WI38 (cell line): ENCODE measurements at regions not wholly inside any gene's neighbourhood (a gene's known extent, or its start where the extent isn't known, plus 50 kb on each side); places are given as distances from the start of the nearest gene placed in this dataset.

Experiments used
- H3K4me3 ChIP-seq: 2 replicates; pipeline ENCODE4 v1.5.1; 2011; ENCODE audit warnings: low read depth, mild to moderate bottlenecking, control low read depth, low read length
- TF ChIP-seq, protein P1 (sequence below): IDR thresholded peaks from 2 replicates; pipeline ENCODE4 v1.5.1; 2012; ENCODE audit warnings: low read depth, mild to moderate bottlenecking, control low read depth, low read length

DNA sequence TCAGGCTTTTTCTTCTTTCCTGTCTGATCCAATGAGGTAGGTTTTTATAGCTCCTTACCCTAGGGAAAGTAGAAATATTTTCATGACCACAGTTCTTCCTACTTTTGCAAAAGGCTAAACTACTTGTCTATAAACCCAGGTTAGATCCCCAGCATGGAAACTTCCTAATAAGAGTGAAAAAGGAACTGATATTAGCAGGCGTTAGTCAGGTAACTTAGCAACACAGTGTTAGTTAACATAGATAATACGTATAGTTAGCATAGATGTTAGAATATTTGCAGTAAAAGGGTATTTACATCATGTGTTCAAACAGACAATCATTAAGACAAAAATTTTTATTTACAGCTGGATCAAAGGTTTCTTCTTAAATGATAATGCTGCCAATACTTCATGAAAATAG lies 162.9 kb upstream of the DAB2 start:
- H3K4me3 ChIP-seq, result no peak overlapping the region

DNA sequence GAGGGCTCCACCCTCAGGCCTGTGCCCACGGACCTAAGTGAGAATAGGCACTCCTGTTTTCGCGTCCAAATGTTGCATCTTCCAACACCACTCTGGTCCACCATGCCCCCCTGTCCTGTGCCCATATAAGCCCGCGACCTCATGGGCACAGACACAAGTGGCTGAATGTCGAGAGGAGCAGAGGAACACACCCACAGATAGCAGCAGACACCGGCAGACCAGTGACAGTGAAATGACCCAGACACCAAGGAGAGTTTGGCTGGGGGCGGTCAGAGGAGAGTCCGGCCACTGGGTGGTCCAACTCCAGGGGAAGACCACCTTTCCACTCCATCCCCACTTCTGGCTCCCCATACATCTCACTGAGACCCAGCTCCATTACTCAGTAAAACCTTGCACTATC lies 161.4 kb upstream of the DAB2 start:
- H3K4me3 ChIP-seq, result no peak overlapping the region
- TF ChIP-seq, protein P1, sequence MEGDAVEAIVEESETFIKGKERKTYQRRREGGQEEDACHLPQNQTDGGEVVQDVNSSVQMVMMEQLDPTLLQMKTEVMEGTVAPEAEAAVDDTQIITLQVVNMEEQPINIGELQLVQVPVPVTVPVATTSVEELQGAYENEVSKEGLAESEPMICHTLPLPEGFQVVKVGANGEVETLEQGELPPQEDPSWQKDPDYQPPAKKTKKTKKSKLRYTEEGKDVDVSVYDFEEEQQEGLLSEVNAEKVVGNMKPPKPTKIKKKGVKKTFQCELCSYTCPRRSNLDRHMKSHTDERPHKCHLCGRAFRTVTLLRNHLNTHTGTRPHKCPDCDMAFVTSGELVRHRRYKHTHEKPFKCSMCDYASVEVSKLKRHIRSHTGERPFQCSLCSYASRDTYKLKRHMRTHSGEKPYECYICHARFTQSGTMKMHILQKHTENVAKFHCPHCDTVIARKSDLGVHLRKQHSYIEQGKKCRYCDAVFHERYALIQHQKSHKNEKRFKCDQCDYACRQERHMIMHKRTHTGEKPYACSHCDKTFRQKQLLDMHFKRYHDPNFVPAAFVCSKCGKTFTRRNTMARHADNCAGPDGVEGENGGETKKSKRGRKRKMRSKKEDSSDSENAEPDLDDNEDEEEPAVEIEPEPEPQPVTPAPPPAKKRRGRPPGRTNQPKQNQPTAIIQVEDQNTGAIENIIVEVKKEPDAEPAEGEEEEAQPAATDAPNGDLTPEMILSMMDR, result no peak

More for the DNA sequence above, 162.9 kb upstream of the DAB2 start:
- TF ChIP-seq, protein P1, result no peak

DNA sequence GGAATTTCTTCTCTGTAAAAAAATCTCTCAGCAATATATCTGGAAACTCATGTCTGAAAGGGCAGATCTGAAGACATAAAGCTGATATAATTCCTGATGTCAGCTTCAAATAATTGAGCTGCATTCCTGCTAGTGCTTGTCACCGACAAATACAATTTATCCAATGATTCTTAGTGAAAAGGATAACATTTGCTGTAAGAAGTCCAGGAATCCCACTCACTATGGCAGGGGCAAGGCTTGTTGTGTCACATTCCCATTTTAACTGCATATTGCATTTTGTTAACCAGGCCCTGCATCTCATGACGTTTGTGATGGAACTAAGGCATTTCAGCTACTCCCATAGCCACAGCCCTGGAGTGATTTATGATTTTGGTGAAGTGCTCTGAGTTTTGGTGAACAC lies 160.1 kb upstream of the DAB2 start:
- TF ChIP-seq, protein P1, result no peak
- H3K4me3 ChIP-seq, result no peak overlapping the region

DNA sequence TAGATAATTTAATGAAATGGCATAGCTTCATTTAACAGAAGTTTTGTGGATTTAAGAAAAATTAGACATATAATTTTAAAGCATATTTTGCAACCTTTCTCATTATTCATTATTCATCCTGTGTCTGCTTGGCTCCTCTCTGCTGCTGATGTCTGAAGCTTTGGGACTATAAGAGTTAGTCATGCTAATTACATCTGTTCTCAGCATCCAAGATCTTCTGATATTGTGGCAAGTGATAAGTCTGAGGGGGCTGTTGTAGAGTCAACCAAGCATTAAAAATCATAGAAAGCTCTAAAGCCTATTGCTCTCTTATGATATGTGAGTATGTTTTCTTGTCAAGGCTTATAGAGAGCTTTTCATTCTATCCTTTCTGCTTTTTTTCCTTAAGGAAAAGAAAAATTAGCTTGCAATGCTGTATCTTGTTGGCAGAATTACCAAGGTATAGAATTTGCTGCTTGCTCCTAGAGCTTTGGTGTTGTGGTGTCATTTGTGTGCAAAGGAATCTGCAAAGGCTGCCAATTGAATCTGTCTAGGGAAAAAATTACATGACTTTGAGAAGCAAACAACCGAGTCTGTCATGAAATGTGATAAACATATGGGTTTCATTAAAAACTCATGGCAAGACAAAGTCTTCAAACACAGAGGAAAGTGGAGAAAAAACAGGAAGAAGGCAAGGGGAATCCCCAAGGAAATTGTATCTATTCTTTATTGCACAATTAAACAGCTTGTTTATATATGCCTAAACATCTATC lies 156.1 kb upstream of the DAB2 start:
- TF ChIP-seq, protein P1, result no peak
- H3K4me3 ChIP-seq, result no peak overlapping the region

DNA sequence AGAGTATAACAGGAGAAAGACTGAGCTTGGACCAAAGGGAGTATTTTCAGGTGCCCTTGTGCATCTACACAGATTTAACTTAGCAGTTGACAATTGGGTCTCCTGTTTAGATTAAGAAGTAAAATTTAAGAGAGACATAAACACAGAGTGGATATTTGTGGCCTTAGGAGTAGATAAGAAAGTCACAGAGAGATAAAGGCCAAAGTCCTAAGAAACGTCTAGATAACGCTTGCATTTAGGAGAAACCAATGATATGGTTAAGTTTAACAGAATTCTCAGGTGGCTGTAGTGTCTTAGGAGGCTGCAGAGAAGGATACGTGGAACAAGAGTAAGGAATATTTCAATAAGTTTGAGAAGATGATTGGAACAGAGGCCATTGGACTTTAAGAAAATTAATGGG lies 155.0 kb upstream of the DAB2 start:
- TF ChIP-seq, protein P1, result no peak
- H3K4me3 ChIP-seq, result no peak overlapping the region

DNA sequence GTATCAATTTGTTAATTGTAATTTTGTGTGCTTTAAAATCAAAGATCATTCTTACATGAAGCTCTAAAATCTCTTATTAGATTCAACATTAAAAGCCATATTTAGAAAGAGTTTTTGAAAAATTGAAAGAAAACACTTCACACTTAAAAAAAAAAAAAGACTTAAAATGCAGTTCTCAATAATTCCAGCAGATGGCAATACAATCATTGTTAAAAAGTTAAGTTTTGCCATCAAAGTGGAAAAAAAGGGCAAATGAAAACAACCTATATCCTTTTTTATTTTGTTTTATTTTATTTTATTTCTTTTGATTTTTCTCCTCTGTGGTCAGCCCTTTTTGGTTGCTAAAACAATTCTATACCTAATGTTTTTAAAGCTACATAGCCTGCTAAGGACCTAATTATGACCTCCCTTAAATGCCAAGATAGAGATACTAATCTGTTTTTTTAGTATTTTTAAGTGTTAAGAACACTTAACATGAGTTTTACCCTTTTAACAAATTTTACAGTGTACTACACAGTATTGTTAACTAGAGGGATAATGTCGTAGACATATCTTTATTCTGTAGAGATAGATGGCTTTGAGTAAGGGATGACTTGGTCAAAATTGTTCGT lies 154.2 kb upstream of the DAB2 start:
- TF ChIP-seq, protein P1, result no peak

DNA sequence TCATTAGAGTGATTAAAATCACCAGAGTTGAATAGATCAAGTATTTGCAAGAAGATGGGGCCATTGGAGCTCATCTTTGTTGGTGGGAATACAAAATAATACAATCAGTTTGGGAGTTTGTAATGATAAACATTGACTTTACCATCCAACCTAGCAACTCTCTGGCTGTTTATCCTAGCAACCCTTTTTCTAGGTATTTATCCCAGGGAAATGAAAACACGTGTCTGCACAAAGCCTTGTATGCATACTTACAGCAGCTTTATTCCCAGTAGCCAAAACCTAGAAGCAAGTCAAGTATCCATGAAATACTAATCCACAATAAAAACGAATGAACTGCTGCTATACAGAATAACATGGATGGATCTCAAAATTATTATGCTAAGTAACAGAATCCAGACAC lies 152.7 kb upstream of the DAB2 start:
- no peak overlapping the region for H3K4me3 ChIP-seq
- TF ChIP-seq, protein P1, result no peak

More for the DNA sequence above, 154.2 kb upstream of the DAB2 start:
- H3K4me3 ChIP-seq, result no peak overlapping the region
